ENCODE measurements at regions not wholly inside any gene's neighbourhood (a gene's known extent, or its start where the extent isn't known, plus 50 kb on each side); places are given as distances from the start of the nearest gene placed in this dataset.

GRCh38 chr17:69949973-69950695 is 124.9 kb upstream of the KCNJ16 start:
- DNase-seq = peak; percentile 62

GRCh38 chr17:69950701-69951418 is 124.2 kb upstream of the KCNJ16 start:
- no peak for DNase-seq

DNA sequence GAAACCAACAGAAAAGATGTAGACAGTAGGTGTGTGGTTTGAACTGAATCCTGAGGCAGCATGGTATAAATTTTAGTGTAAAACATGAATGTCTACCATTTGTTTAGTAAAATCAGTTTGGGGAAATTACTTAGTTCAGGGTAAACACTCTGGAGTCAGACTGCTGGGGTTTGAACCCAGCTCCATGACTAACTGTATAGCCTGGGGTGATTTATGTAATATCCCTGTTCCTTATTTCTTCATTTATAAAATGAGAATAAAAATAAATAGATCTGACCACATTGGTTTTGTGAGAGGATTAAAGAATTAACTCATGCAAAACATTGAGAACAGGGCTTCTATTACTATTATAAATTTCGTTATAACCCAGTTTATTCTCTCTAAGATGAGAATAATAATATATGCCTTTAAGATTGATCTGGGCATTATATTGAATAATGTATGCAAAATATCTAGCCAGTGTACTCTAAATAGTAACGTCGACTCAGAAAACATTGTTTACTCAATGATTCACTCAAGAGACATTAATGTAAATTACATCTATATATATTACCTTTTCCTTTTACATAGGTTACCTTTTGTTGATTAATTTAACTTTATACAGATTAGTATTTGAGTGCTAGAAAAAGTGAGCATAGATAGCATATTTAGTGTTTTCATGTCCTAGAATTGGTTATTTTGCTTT is 120.6 kb upstream of the KCNJ16 start:
- DNase-seq = no peak

GRCh38 chr17:69958063-69958462 is 117.0 kb upstream of the KCNJ16 start:
- DNase-seq = no peak

- DNase-seq = no peak
Observed at GRCh38 chr17:69959283-69959682, 115.7 kb upstream of the KCNJ16 start.

- DNase-seq = no peak
Observed at GRCh38 chr17:69960755-69961154, 114.3 kb upstream of the KCNJ16 start.

- peak; percentile 71 for DNase-seq
Observed at GRCh38 chr17:69961501-69962145, 113.4 kb upstream of the KCNJ16 start.

DNA sequence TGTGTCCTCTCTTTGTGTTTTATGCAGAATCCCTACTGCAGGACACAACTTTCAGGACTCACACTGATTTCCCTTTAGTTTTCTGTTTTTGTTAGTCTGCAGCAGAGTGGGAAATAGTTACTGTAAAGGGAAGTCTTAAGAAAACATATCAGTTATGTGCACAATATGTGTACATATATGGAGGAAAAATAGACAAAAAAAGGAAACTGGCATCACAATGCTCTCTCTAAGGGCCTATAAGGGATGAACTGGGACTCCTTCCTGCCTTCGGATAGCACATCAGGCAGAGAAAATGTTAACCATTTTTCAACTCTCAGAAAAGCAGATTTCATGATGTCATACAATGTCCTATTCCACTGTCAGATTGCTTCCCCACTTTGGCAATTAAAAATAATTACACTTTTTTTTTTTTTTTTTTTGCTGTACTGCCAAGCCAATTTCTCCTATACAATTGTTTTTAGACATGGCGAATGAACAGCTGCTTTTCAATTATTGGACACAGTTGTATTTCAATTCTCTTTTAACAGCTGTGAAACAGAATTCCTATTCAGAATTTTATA is 112.5 kb upstream of the KCNJ16 start:
- peak; percentile 24 for DNase-seq

DNA sequence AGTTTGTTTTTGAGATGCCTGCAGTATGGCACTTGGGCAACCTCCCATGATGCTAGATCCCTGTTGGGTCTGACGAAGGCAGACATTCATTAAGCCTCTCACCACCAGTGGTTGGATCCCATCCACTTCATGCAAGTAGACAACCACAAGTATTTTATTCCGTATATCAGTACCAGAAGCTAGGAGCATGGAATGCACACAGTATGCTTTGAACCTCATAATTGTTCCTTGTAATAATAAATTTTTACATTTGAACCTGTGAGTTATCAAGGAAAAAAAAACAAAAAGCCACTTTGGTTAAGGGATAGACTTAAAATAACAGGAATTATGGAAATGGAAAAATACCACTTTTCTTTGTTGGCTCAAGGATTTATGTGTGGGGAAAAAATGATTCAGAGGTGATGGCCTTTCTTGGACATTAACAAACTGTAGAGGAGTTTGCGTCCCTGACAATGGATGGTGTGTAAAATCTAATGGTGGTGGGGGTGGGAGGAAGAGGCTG is 107.1 kb upstream of the KCNJ16 start:
- no peak for DNase-seq

DNA sequence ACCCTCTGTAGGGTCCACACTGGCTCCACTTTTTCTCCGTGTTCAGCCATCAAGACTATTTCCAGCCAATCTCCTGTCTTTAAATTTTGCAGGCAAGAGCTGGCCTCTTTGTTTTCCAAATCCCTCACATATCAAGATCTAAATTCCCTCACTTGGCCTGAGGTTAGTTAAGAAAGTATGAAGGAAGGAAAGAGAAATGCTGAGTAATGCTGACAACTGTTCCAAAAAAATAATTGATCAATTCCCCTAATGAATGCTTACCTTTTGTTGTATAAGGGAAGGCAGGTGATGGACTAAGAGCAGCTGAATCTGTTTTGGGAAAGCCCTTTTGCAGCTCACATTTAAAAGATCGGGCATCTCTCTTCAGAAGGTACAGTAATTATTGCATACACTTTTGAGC is 105.1 kb upstream of the KCNJ16 start:
- DNase-seq = no peak

- no peak for DNase-seq
Observed at GRCh38 chr17:69972251-69972650, 102.8 kb upstream of the KCNJ16 start.

GRCh38 chr17:69975808-69976207 is 99.2 kb upstream of the KCNJ16 start:
- DNase-seq = no peak

- no peak for DNase-seq
Observed at GRCh38 chr17:69978056-69978646, 96.9 kb upstream of the KCNJ16 start.

GRCh38 chr17:69981441-69981840 is 93.6 kb upstream of the KCNJ16 start:
- no peak for DNase-seq

- no peak for DNase-seq
Observed at GRCh38 chr17:69995476-69995875, 79.5 kb upstream of the KCNJ16 start.

- no peak for DNase-seq
Observed at GRCh38 chr17:69997332-69997731, 77.7 kb upstream of the KCNJ16 start.

DNA sequence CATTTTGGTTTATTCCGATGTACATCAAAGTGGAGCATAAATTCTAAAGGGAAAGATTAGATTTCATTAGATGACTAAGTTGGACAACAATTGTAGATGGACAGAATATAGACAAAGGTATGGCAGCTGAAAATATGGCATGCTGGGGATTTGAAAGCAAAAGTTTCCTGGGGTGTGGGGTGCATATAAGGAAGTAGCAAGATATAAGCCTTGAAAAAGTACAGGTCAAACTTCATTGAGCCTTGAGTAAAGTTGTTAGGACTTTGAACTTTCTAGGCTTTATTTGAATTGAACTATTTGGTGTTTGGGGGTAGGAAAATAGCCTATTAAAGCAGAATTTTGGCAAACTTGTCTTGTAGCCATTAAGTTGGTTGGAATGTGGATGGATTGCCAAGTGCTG is 75.8 kb upstream of the KCNJ16 start:
- DNase-seq = no peak

- no peak for DNase-seq
Observed at GRCh38 chr17:70006159-70006558, 68.9 kb upstream of the KCNJ16 start.

- DNase-seq = no peak
Observed at GRCh38 chr17:70011750-70012149, 63.3 kb upstream of the KCNJ16 start.

DNA sequence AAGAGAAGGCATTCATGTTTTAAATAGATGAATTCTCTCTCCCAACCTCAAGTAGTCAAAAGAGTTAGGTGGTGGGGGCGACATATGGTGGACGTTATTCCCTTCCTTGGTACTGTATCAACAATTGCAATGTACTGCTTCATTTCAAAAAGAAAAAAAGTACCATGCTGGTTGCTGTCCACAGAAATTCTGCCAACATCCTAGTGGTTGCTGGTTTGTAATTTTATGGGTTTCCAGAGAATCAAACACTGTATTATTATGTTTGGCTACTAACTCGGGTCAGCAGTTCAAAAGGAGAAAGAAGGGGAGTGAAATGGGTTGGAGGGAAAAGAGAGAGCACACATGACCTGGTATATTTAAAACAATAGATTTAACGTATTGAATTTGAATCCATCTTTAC is 61.1 kb upstream of the KCNJ16 start:
- no peak for DNase-seq

DNA sequence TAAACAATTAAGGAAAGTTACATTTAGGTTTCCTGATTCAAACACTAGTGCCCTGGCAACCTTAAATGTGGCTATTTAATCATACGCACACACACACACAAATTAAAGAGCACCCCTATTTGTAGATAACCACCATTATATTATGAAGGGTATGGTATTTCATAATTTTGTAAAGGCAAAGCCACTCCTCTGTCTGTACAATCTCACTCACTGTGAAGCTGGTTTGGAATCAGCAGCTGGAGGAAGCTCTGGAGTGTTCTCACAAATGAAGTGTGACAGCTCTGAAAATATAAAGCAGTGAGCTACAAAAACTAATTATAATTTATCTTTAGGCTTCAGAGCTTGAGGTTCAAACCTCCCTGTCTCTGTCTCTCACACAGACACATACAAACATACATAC is 57.9 kb upstream of the KCNJ16 start:
- DNase-seq = no peak

GRCh38 chr17:70017941-70018340 is 57.1 kb upstream of the KCNJ16 start:
- DNase-seq = no peak
